ENCODE measurements at regions not wholly inside any gene's neighbourhood (a gene's known extent, or its start where the extent isn't known, plus 50 kb on each side); places are given as distances from the start of the nearest gene placed in this dataset.

- H3K4me3 ChIP-seq (ENCODE audit: control insufficient read depth, low read depth, low read length), result no peak overlapping the region
- DNase-seq (ENCODE audit: low read depth), result no peak
- TF ChIP-seq CTCF (conservative IDR thresholded peaks at IDR 0.05; ENCODE audit: control insufficient read depth, insufficient read depth, low read depth, low read length), result no peak
Observed at GRCh38 chr20:39290575-39290974, 328.4 kb downstream of the DHX35 start.

GRCh38 chr20:39289831-39290230 is 327.7 kb downstream of the DHX35 start:
- no peak overlapping the region for H3K4me3 ChIP-seq (ENCODE audit: control insufficient read depth, low read depth, low read length)
- DNase-seq (ENCODE audit: low read depth), result no peak
- TF ChIP-seq CTCF (conservative IDR thresholded peaks at IDR 0.05; ENCODE audit: control insufficient read depth, insufficient read depth, low read depth, low read length), result no peak

GRCh38 chr20:39289316-39289715 is 327.2 kb downstream of the DHX35 start:
- peak; percentile 24 for TF ChIP-seq CTCF (conservative IDR thresholded peaks at IDR 0.05; ENCODE audit: control insufficient read depth, insufficient read depth, low read depth, low read length)
- H3K4me3 ChIP-seq (ENCODE audit: control insufficient read depth, low read depth, low read length), result no peak overlapping the region
- DNase-seq (ENCODE audit: low read depth), result no peak

GRCh38 chr20:39283464-39283863 is 321.3 kb downstream of the DHX35 start:
- peak; percentile 6 for TF ChIP-seq CTCF (conservative IDR thresholded peaks at IDR 0.05; ENCODE audit: control insufficient read depth, insufficient read depth, low read depth, low read length)

GRCh38 chr20:39282619-39283092 is 320.5 kb downstream of the DHX35 start:
- no peak overlapping the region for H3K4me3 ChIP-seq (ENCODE audit: control insufficient read depth, low read depth, low read length)
- no peak for TF ChIP-seq CTCF (conservative IDR thresholded peaks at IDR 0.05; ENCODE audit: control insufficient read depth, insufficient read depth, low read depth, low read length)
- DNase-seq (ENCODE audit: low read depth), result no peak

More at GRCh38 chr20:39283464-39283863, 321.3 kb downstream of the DHX35 start:
- no peak for DNase-seq (ENCODE audit: low read depth)
- H3K4me3 ChIP-seq (ENCODE audit: control insufficient read depth, low read depth, low read length), result no peak overlapping the region

GRCh38 chr20:39280875-39281274 is 318.7 kb downstream of the DHX35 start:
- no peak overlapping the region for H3K4me3 ChIP-seq (ENCODE audit: control insufficient read depth, low read depth, low read length)
- DNase-seq (ENCODE audit: low read depth), result no peak
- TF ChIP-seq CTCF (conservative IDR thresholded peaks at IDR 0.05; ENCODE audit: control insufficient read depth, insufficient read depth, low read depth, low read length), result no peak

GRCh38 chr20:39278230-39278788 is 316.2 kb downstream of the DHX35 start:
- TF ChIP-seq CTCF (conservative IDR thresholded peaks at IDR 0.05; ENCODE audit: control insufficient read depth, insufficient read depth, low read depth, low read length), result no peak
- no peak for DNase-seq (ENCODE audit: low read depth)
- H3K4me3 ChIP-seq (ENCODE audit: control insufficient read depth, low read depth, low read length), result no peak overlapping the region
